ENCODE measurements at regions not wholly inside any gene's neighbourhood (a gene's known extent, or its start where the extent isn't known, plus 50 kb on each side); places are given as distances from the start of the nearest gene placed in this dataset.

DNA sequence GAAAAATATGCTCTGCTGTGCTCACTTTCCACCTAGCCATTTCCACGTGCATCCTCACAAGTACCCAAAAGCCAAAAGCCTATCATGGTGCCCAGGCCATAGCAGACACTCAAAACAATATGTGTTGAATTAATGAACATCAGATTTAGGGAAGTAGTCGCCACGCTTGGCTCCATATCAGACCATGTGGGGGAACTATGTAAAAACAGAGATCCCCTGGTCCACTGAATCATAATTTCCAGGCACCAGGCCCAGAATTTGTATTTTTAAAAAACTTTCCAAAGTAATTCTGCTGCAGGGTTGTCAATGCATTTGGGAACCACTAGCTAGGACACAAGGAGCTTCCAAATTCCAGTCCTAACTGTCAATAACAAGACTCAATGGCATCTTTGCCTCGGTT is 77.3 kb downstream of the CNTN3 start:
- H3K9me3 ChIP-seq, result no peaks in the 10 kb centered on the region
- H3K27me3 ChIP-seq (replicated peaks; ENCODE audit: insufficient read depth), result no peaks in the 10 kb centered on the region
- DNase-seq (ENCODE audit: low spot score), result no peak
- no peaks in the 10 kb centered on the region for H3K36me3 ChIP-seq
- H3K4me3 ChIP-seq, result no peak overlapping the region
- no peaks in the 10 kb centered on the region for H3K4me1 ChIP-seq (replicated peaks)
- no peak overlapping the region for H3K27ac ChIP-seq
- intact Hi-C loops (cut with DNase I), result no loop called here
- WGBS, result 71% methylated on average over 4 of the region's 4 CpGs
- TF ChIP-seq, protein P1, sequence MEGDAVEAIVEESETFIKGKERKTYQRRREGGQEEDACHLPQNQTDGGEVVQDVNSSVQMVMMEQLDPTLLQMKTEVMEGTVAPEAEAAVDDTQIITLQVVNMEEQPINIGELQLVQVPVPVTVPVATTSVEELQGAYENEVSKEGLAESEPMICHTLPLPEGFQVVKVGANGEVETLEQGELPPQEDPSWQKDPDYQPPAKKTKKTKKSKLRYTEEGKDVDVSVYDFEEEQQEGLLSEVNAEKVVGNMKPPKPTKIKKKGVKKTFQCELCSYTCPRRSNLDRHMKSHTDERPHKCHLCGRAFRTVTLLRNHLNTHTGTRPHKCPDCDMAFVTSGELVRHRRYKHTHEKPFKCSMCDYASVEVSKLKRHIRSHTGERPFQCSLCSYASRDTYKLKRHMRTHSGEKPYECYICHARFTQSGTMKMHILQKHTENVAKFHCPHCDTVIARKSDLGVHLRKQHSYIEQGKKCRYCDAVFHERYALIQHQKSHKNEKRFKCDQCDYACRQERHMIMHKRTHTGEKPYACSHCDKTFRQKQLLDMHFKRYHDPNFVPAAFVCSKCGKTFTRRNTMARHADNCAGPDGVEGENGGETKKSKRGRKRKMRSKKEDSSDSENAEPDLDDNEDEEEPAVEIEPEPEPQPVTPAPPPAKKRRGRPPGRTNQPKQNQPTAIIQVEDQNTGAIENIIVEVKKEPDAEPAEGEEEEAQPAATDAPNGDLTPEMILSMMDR (IDR thresholded peaks at IDR 0.05), result no peak
- TF ChIP-seq POLR2AphosphoS5 (IDR thresholded peaks at IDR 0.05) (no peak), POLR2A (IDR thresholded peaks at IDR 0.05) (no peak)

DNA sequence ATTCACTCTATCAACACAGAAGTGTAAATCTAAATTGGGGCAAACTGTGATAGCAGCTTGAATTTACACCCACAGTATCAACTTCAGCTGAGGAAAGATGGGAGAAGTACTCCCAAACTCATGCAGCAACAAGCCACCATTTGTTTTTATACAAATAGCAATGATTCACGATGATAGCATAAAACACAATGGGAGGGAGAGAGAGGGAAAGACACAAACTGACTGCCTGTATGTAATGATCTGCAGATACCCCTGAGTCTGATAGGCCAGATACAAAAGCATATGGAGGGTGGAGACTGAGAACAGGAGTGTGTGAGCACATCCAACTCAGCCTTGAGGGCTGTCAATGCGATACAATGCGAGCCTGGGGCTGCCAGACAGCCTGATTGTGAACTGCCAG is 79.2 kb downstream of the CNTN3 start:
- H3K4me1 ChIP-seq (replicated peaks), result no peaks in the 10 kb centered on the region
- no peak overlapping the region for H3K27ac ChIP-seq
- no peak overlapping the region for H3K4me3 ChIP-seq
- no peaks in the 10 kb centered on the region for H3K27me3 ChIP-seq (replicated peaks; ENCODE audit: insufficient read depth)
- no peak for DNase-seq (ENCODE audit: low spot score)
- no peaks in the 10 kb centered on the region for H3K9me3 ChIP-seq
- intact Hi-C loops (cut with DNase I), result no loop called here
- WGBS, result 79% methylated on average over 3 of the region's 3 CpGs
- no peaks in the 10 kb centered on the region for H3K36me3 ChIP-seq
- no peak for TF ChIP-seq POLR2A (IDR thresholded peaks at IDR 0.05)
- no peak for TF ChIP-seq POLR2AphosphoS5 (IDR thresholded peaks at IDR 0.05)
- TF ChIP-seq, protein P1 (IDR thresholded peaks at IDR 0.05), result no peak

DNA sequence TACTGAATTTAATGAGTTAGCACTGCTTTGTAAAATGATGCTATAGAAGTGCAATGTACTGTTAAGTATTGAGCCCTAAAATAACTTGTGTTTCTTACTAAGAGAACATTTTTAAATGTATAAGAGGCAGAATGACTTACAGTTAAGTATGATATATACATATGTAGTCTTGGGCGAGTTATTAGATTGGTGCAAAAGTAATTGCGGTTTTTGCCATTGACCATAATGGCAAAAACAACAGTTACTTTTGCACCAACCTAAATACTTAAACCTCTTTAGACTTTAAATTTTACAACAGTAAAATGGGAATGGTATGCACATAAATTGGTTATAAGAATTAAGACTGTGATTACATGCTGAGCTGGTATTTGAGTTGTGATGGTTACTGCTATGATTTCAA is 79.8 kb downstream of the CNTN3 start:
- intact Hi-C loops (cut with DNase I), result no loop called here
- Histone ChIP-seq H3K36me3 (no peaks in the 10 kb centered on the region), H3K27ac (no peak overlapping the region), H3K4me1 (replicated peaks) (no peaks in the 10 kb centered on the region), H3K9me3 (no peaks in the 10 kb centered on the region), H3K4me3 (no peak overlapping the region), H3K27me3 (replicated peaks; ENCODE audit: insufficient read depth) (no peaks in the 10 kb centered on the region)
- WGBS, result 94% methylated on average over 2 of the region's 2 CpGs
- TF ChIP-seq POLR2AphosphoS5 (IDR thresholded peaks at IDR 0.05), result no peak
- TF ChIP-seq, protein P1 (IDR thresholded peaks at IDR 0.05), result no peak
- TF ChIP-seq POLR2A (IDR thresholded peaks at IDR 0.05), result no peak
- no peak for DNase-seq (ENCODE audit: low spot score)

DNA sequence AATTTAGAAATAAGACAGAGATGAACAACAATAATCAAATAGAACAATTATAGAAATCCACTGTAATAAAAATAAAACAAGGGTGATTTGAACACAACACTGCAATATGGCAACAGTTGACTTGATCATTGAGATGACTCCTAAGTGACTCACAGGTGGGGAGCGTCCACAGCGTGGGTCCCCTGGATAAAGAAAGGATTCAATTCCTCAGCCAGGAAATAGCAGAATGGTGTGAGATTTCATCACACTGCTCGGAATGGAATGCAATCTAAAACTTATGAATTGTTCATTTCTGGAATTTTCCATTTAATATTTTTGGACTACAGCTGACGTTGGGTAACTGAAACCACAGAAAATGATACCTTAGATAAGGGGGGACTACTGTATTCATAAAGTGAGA is 82.0 kb downstream of the CNTN3 start:
- WGBS, result 61% methylated on average over 4 of the region's 4 CpGs
- TF ChIP-seq POLR2A (IDR thresholded peaks at IDR 0.05) (no peak), POLR2AphosphoS5 (IDR thresholded peaks at IDR 0.05) (no peak)
- TF ChIP-seq, protein P1 (IDR thresholded peaks at IDR 0.05), result no peak
- no peaks in the 10 kb centered on the region for H3K4me1 ChIP-seq (replicated peaks)

DNA sequence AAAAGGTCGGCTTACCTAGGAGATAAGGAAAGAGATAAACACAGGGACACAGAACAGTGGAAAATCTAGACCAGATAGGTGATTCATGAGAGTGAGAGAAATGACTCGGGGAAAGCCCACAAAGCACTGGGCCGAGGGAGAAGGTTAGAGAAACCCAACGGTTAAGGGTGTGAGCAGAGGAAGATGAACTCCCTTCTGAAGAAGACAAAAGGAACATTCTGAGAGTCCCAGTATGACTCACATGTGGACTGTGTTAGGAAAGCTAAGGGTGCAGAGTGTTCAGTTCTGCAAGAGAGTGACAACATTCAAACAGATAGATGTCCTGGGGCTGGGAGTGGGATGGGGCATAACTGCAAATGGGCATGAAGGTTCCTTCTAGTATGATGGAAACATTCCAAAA is 83.0 kb downstream of the CNTN3 start:
- no peak for DNase-seq (ENCODE audit: low spot score)
- H3K4me3 ChIP-seq, result no peak overlapping the region
- no peaks in the 10 kb centered on the region for H3K4me1 ChIP-seq (replicated peaks)
- intact Hi-C loops (cut with DNase I), result no loop called here
- H3K36me3 ChIP-seq, result no peaks in the 10 kb centered on the region
- TF ChIP-seq POLR2A (IDR thresholded peaks at IDR 0.05), result no peak
- TF ChIP-seq, protein P1 (IDR thresholded peaks at IDR 0.05), result no peak
- no peak for TF ChIP-seq POLR2AphosphoS5 (IDR thresholded peaks at IDR 0.05)
- H3K27ac ChIP-seq, result no peak overlapping the region
- WGBS, result 75% methylated on average over 4 of the region's 4 CpGs
- no peaks in the 10 kb centered on the region for H3K27me3 ChIP-seq (replicated peaks; ENCODE audit: insufficient read depth)
- H3K9me3 ChIP-seq, result no peaks in the 10 kb centered on the region

More for the DNA sequence above, 82.0 kb downstream of the CNTN3 start:
- H3K27ac ChIP-seq, result no peak overlapping the region
- no peak for DNase-seq (ENCODE audit: low spot score)
- no peaks in the 10 kb centered on the region for H3K27me3 ChIP-seq (replicated peaks; ENCODE audit: insufficient read depth)
- H3K36me3 ChIP-seq, result no peaks in the 10 kb centered on the region
- no peaks in the 10 kb centered on the region for H3K9me3 ChIP-seq
- no peak overlapping the region for H3K4me3 ChIP-seq
- intact Hi-C loops (cut with DNase I), result no loop called here

Data from prostate gland (tissue), 2 donors.